ENCODE measurements at regions not wholly inside any gene's neighbourhood (a gene's known extent, or its start where the extent isn't known, plus 50 kb on each side); places are given as distances from the start of the nearest gene placed in this dataset.

DNA sequence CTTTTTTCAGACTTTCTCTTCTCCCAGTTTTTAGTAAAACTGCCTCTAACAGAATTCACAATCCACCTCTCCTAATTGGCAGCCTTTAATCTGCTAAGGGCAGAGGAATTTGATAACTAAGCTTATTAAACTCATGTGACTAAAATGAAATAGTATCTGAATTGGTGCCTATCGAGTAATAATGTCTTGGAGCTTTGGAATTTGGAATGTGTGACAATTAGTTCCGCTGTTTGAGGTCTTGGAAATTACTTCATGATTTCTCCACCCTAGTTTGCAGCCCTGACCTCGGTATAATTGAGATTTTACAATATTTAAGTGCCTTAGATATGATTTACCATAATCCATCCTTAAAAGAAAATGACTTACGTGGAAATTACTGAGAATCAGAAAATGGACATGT is 190.4 kb upstream of the NEBL start:
- no peak overlapping the region for H3K23ac ChIP-seq (ENCODE audit: insufficient read length)
- H4K91ac ChIP-seq (replicated peaks; ENCODE audit: insufficient read length, low read length): no peak overlapping the region
- H4K8ac ChIP-seq (ENCODE audit: extremely low read depth, insufficient read depth, low read length): no peak overlapping the region
- no peak overlapping the region for H3K56ac ChIP-seq (replicated peaks; ENCODE audit: insufficient read length, low read depth, low read length)
- no peaks in the 10 kb centered on the region for H3K4me1 ChIP-seq (replicated peaks in 1 of 4; ENCODE audit: control insufficient read depth in 3 of 4, insufficient read depth in 4 of 4, low read length in 3 of 4)
- H3K4me3 ChIP-seq (ENCODE audit: extremely low read depth in 1 of 4, insufficient read depth in 2 of 4, low read depth in 3 of 4, low read length in 4 of 4): no peak overlapping the region
- ChIA-PET POLR2A (ENCODE audit: partially characterized antibody) (no interaction called here), CTCF (ENCODE audit: partially characterized antibody) (interaction anchor here (0.6 to 1.8 kb wide), 2 partner anchors 85 to 800 kb away, joined by 3 to 5 read pairs; no protein-coding TSS in a partner anchor)
- 82% methylated on average over 4 of the region's 4 CpGs; no CpG with 5 or more reads in 1 of the 2 experiments for WGBS, 2 experiments (ENCODE audit: extremely low coverage in 1 of 2, insufficient coverage in 1 of 2, insufficient read length in 1 of 2, insufficient replicate concordance in 2 of 2, low coverage in 1 of 2, low lambda C conversion rate in 2 of 2, missing lambda C conversion rate in 1 of 2)
- H2BK5ac ChIP-seq (ENCODE audit: low read depth, low read length): no peak overlapping the region
- no peak overlapping the region for H4K5ac ChIP-seq (ENCODE audit: insufficient read length, low read depth, low read length)
- TF ChIP-seq, protein P1, sequence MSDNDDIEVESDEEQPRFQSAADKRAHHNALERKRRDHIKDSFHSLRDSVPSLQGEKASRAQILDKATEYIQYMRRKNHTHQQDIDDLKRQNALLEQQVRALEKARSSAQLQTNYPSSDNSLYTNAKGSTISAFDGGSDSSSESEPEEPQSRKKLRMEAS (IDR thresholded peaks at IDR 0.05): no peak
- TF ChIP-seq HDAC6 (IDR thresholded peaks at IDR 0.05; ENCODE audit: low read depth, low read length): no peak
- no peak for TF ChIP-seq MAFK (IDR thresholded peaks at IDR 0.05; ENCODE audit: low read depth, low read length)
- no peak for TF ChIP-seq KDM4A (IDR thresholded peaks at IDR 0.05; ENCODE audit: low read depth, low read length, severe bottlenecking)
- TF ChIP-seq POU5F1 (IDR thresholded peaks at IDR 0.05; ENCODE audit: low read depth, low read length): no peak
- TF ChIP-seq SP1 (IDR thresholded peaks at IDR 0.05; ENCODE audit: low read depth, low read length): no peak
- TF ChIP-seq RNF2 (IDR thresholded peaks at IDR 0.05; ENCODE audit: borderline replicate concordance, low read depth, low read length, missing control alignments, poor library complexity, severe bottlenecking): no peak
- TF ChIP-seq EGR1 (IDR thresholded peaks at IDR 0.05; ENCODE audit: borderline replicate concordance, low read depth, low read length): no peak
- TF ChIP-seq, protein P2, sequence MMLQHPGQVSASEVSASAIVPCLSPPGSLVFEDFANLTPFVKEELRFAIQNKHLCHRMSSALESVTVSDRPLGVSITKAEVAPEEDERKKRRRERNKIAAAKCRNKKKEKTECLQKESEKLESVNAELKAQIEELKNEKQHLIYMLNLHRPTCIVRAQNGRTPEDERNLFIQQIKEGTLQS (IDR thresholded peaks at IDR 0.05; ENCODE audit: insufficient read depth, low read depth, low read length): no peak
- TF ChIP-seq, protein P3, sequence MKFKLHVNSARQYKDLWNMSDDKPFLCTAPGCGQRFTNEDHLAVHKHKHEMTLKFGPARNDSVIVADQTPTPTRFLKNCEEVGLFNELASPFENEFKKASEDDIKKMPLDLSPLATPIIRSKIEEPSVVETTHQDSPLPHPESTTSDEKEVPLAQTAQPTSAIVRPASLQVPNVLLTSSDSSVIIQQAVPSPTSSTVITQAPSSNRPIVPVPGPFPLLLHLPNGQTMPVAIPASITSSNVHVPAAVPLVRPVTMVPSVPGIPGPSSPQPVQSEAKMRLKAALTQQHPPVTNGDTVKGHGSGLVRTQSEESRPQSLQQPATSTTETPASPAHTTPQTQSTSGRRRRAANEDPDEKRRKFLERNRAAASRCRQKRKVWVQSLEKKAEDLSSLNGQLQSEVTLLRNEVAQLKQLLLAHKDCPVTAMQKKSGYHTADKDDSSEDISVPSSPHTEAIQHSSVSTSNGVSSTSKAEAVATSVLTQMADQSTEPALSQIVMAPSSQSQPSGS (IDR thresholded peaks at IDR 0.05; ENCODE audit: low read length): no peak
- TF ChIP-seq EZH2 (IDR thresholded peaks at IDR 0.05; ENCODE audit: low read depth, low read length, severe bottlenecking): no peak
- no peak for TF ChIP-seq KDM1A (IDR thresholded peaks at IDR 0.05; ENCODE audit: borderline replicate concordance, low read length)
- no peak overlapping the region for H2AFZ ChIP-seq (ENCODE audit: low read length)
- no peak for FAIRE-seq
- no peak overlapping the region for H3K27ac ChIP-seq (ENCODE audit: low read depth, low read length)
- H2AK5ac ChIP-seq (ENCODE audit: low read depth, low read length): no peak overlapping the region
- no peak overlapping the region for H3K18ac ChIP-seq (ENCODE audit: extremely low read depth, low read length)
- H2BK12ac ChIP-seq (ENCODE audit: low read depth, low read length): no peak overlapping the region
- H2BK15ac ChIP-seq (ENCODE audit: low read length): no peak overlapping the region
- H2BK20ac ChIP-seq (ENCODE audit: low read length): no peak overlapping the region
- no peak overlapping the region for H3K9ac ChIP-seq (replicated peaks in 1 of 4; ENCODE audit: extremely low read depth in 1 of 4, low read depth in 3 of 4, low read length in 3 of 4)
- peaks cover 5% of the 10 kb centered on the region; the same call in 1 of the 2 replicates for H3K79me1 ChIP-seq (ENCODE audit: low read depth, low read length)
- DNase-seq (ENCODE audit: low read depth in 1 of 2, low spot score in 2 of 2): no peak
- H3K36me3 ChIP-seq (ENCODE audit: control insufficient read depth in 2 of 4, insufficient read depth in 4 of 4, low read length in 3 of 4): no peaks in the 10 kb centered on the region
- H3K14ac ChIP-seq (ENCODE audit: insufficient read length): no peak overlapping the region
- no peak overlapping the region for H2BK120ac ChIP-seq (replicated peaks; ENCODE audit: low read depth, low read length)
- no peaks in the 10 kb centered on the region for H3K79me2 ChIP-seq (ENCODE audit: control insufficient read depth in 1 of 2, insufficient read depth in 2 of 2, low read length in 2 of 2)
- H3K27me3 ChIP-seq (replicated peaks in 1 of 4; ENCODE audit: control insufficient read depth in 3 of 4, extremely low read depth in 1 of 4, insufficient read depth in 3 of 4, low read length in 3 of 4): no peaks in the 10 kb centered on the region; a peak in 1 of 7 replicates
- no peak overlapping the region for H3K4me2 ChIP-seq (ENCODE audit: insufficient read depth in 1 of 2, low read depth in 2 of 2, low read length in 2 of 2)
- no peaks in the 10 kb centered on the region for H3K9me3 ChIP-seq (ENCODE audit: insufficient read depth in 2 of 2, low read depth in 1 of 2, low read length in 1 of 2)
- no peak overlapping the region for H3K4ac ChIP-seq (replicated peaks; ENCODE audit: insufficient read length, low read depth, low read length)
- peaks cover 0 to 1% of the 10 kb centered on the region in 2 experiments for H4K20me1 ChIP-seq (replicated peaks in 1 of 2; ENCODE audit: control insufficient read depth in 1 of 2, insufficient read depth in 2 of 2, low read length in 2 of 2)
- H3K23me2 ChIP-seq (ENCODE audit: low read depth, low read length): no peaks in the 10 kb centered on the region
